HG02885 (cell line): ENCODE measurements at regions not wholly inside any gene's neighbourhood (a gene's known extent, or its start where the extent isn't known, plus 50 kb on each side); places are given as distances from the start of the nearest gene placed in this dataset.

Source experiments
- ATAC-seq: cut with Tn5 transposase; IDR thresholded peaks from one replicate; pipeline ENCODE4 v1.9.1; 2021; ENCODE audit warnings: mild to moderate bottlenecking; ENCODE audit not compliant: unreplicated experiment, poor library complexity

GRCh38 chr2:144597894-144598593, 78.1 kb upstream of the ZEB2 start:
- ATAC-seq: no peak

- ATAC-seq: no peak
Observed at GRCh38 chr2:144597388-144597787, 77.5 kb upstream of the ZEB2 start.

GRCh38 chr2:144596073-144596871, 76.4 kb upstream of the ZEB2 start:
- peak; percentile 92 for ATAC-seq

GRCh38 chr2:144595686-144596072, 75.8 kb upstream of the ZEB2 start:
- peak; percentile 50 for ATAC-seq

- ATAC-seq: no peak
Observed at GRCh38 chr2:144595279-144595678, 75.4 kb upstream of the ZEB2 start.

- no peak for ATAC-seq
Observed at GRCh38 chr2:144593803-144594202, 73.9 kb upstream of the ZEB2 start.

- ATAC-seq: no peak
Observed at GRCh38 chr2:144592500-144593256, 72.8 kb upstream of the ZEB2 start.

GRCh38 chr2:144587306-144587705, 67.4 kb upstream of the ZEB2 start:
- ATAC-seq: no peak

- ATAC-seq: no peak
Observed at GRCh38 chr2:144586476-144586875, 66.6 kb upstream of the ZEB2 start.

- no peak for ATAC-seq
Observed at GRCh38 chr2:144583741-144584453, 64.0 kb upstream of the ZEB2 start.

GRCh38 chr2:144583381-144583729, 63.4 kb upstream of the ZEB2 start:
- no peak for ATAC-seq

GRCh38 chr2:144582651-144583380, 62.9 kb upstream of the ZEB2 start:
- ATAC-seq: no peak

GRCh38 chr2:144580521-144581161, 60.7 kb upstream of the ZEB2 start:
- ATAC-seq: no peak

GRCh38 chr2:144579556-144579955, 59.6 kb upstream of the ZEB2 start:
- no peak for ATAC-seq

GRCh38 chr2:144578099-144578498, 58.2 kb upstream of the ZEB2 start:
- ATAC-seq: no peak

GRCh38 chr2:144572977-144573376, 53.1 kb upstream of the ZEB2 start:
- peak; percentile 95 for ATAC-seq

GRCh38 chr2:144571770-144572169, 51.9 kb upstream of the ZEB2 start:
- no peak for ATAC-seq

GRCh38 chr2:144570566-144570965, 50.6 kb upstream of the ZEB2 start:
- no peak for ATAC-seq
